ENCODE measurements at regions not wholly inside any gene's neighbourhood (a gene's known extent, or its start where the extent isn't known, plus 50 kb on each side); places are given as distances from the start of the nearest gene placed in this dataset.

GRCh38 chrX:20861113-20861512 is 513.1 kb upstream of the CNKSR2 start:
- TF ChIP-seq KLF1 (tag by site-specific recombination; IDR thresholded peaks at IDR 0.05) = no peak
- no peak for TF ChIP-seq CTCF (tag by site-specific recombination; IDR thresholded peaks at IDR 0.05)
- TF ChIP-seq YY1 (tag by site-specific recombination; IDR thresholded peaks at IDR 0.05) = no peak
- TF ChIP-seq ZNF513 (tag by site-specific recombination; IDR thresholded peaks at IDR 0.05) = no peak
- no peak for TF ChIP-seq ZNF658 (tag by site-specific recombination; IDR thresholded peaks at IDR 0.05)
- no peak for TF ChIP-seq ZBTB49 (tag by site-specific recombination; IDR thresholded peaks at IDR 0.05; ENCODE audit: low read depth)
- no peak for TF ChIP-seq ZNF510 (tag by site-specific recombination; IDR thresholded peaks at IDR 0.05; ENCODE audit: insufficient replicate concordance)
- no peak for TF ChIP-seq REPIN1 (tag by site-specific recombination; IDR thresholded peaks at IDR 0.05; ENCODE audit: low read depth)
- no peak for TF ChIP-seq ATF2 (tag by site-specific recombination; IDR thresholded peaks at IDR 0.05; ENCODE audit: low read depth)
- no peak for TF ChIP-seq ZNF747 (tag by site-specific recombination; IDR thresholded peaks at IDR 0.05)
